ENCODE measurements at regions not wholly inside any gene's neighbourhood (a gene's known extent, or its start where the extent isn't known, plus 50 kb on each side); places are given as distances from the start of the nearest gene placed in this dataset.

GRCh38 chr18:64650068-64650467 lies 501.2 kb upstream of the LINC00305 start:
- no peak for TF ChIP-seq CTCF (IDR thresholded peaks at IDR 0.05)
- Mint-ChIP-seq H3K36me3 (ENCODE audit: low read depth) (no peaks in the 10 kb centered on the region), H3K4me1 (ENCODE audit: low read depth) (no peaks in the 10 kb centered on the region), H3K27me3 (ENCODE audit: insufficient read depth) (no peaks in the 10 kb centered on the region), H3K27ac (no peak overlapping the region), H3K9me3 (peaks cover 36% of the 10 kb centered on the region), H3K4me3 (no peak overlapping the region)
- DNase-seq: no peak

GRCh38 chr18:64645753-64646152 lies 496.9 kb upstream of the LINC00305 start:
- no peaks in the 10 kb centered on the region for H3K36me3 Mint-ChIP-seq (ENCODE audit: low read depth)
- TF ChIP-seq CTCF (IDR thresholded peaks at IDR 0.05): no peak
- H3K4me3 Mint-ChIP-seq: no peak overlapping the region
- DNase-seq: no peak
- no peak overlapping the region for H3K27ac Mint-ChIP-seq
- peaks cover 46% of the 10 kb centered on the region for H3K9me3 Mint-ChIP-seq
- no peaks in the 10 kb centered on the region for H3K4me1 Mint-ChIP-seq (ENCODE audit: low read depth)
- H3K27me3 Mint-ChIP-seq (ENCODE audit: insufficient read depth): no peaks in the 10 kb centered on the region

- DNase-seq: no peak
- no peak for TF ChIP-seq CTCF (IDR thresholded peaks at IDR 0.05)
- Mint-ChIP-seq H3K4me3 (no peak overlapping the region), H3K4me1 (ENCODE audit: low read depth) (no peaks in the 10 kb centered on the region), H3K9me3 (peaks cover 34% of the 10 kb centered on the region), H3K27ac (no peak overlapping the region), H3K27me3 (ENCODE audit: insufficient read depth) (no peaks in the 10 kb centered on the region), H3K36me3 (ENCODE audit: low read depth) (no peaks in the 10 kb centered on the region)
Observed at GRCh38 chr18:64639536-64639935, 490.6 kb upstream of the LINC00305 start.

GRCh38 chr18:64620971-64621560 lies 472.2 kb upstream of the LINC00305 start:
- Mint-ChIP-seq H3K9me3 (peaks cover 30% of the 10 kb centered on the region), H3K27ac (no peak overlapping the region), H3K4me1 (ENCODE audit: low read depth) (no peaks in the 10 kb centered on the region), H3K27me3 (ENCODE audit: insufficient read depth) (no peaks in the 10 kb centered on the region; the same call in 1 of the 2 replicates), H3K4me3 (no peak overlapping the region), H3K36me3 (ENCODE audit: low read depth) (no peaks in the 10 kb centered on the region)
- no peak for DNase-seq
- no peak for TF ChIP-seq CTCF (IDR thresholded peaks at IDR 0.05)

GRCh38 chr18:64618390-64618789 lies 469.5 kb upstream of the LINC00305 start:
- no peak for TF ChIP-seq CTCF (IDR thresholded peaks at IDR 0.05)
- no peak for DNase-seq
- Mint-ChIP-seq H3K27me3 (ENCODE audit: insufficient read depth) (no peaks in the 10 kb centered on the region), H3K4me1 (ENCODE audit: low read depth) (no peaks in the 10 kb centered on the region), H3K27ac (no peak overlapping the region), H3K9me3 (peaks cover 39% of the 10 kb centered on the region), H3K36me3 (ENCODE audit: low read depth) (no peaks in the 10 kb centered on the region), H3K4me3 (no peak overlapping the region)

GRCh38 chr18:64615021-64615420 lies 466.1 kb upstream of the LINC00305 start:
- no peaks in the 10 kb centered on the region for H3K27me3 Mint-ChIP-seq (ENCODE audit: insufficient read depth)
- DNase-seq: no peak
- H3K4me3 Mint-ChIP-seq: no peak overlapping the region
- H3K27ac Mint-ChIP-seq: no peak overlapping the region
- TF ChIP-seq CTCF (IDR thresholded peaks at IDR 0.05): no peak
- H3K4me1 Mint-ChIP-seq (ENCODE audit: low read depth): no peaks in the 10 kb centered on the region
- H3K36me3 Mint-ChIP-seq (ENCODE audit: low read depth): no peaks in the 10 kb centered on the region
- H3K9me3 Mint-ChIP-seq: peaks cover 48% of the 10 kb centered on the region
